KMS-11 (cell line): ENCODE measurements at regions not wholly inside any gene's neighbourhood (a gene's known extent, or its start where the extent isn't known, plus 50 kb on each side); places are given as distances from the start of the nearest gene placed in this dataset.

Experiments
- H2AFZ ChIP-seq: fragments of 200-600 bp; sonication (generic); 2 replicates; pipeline ENCODE4 v1.6.1; 2016; ENCODE audit warnings: antibody characterized with exemption, mixed run types, low read depth
- H3K27ac ChIP-seq: fragments of 200-600 bp; sonication (generic); 2 replicates; pipeline ENCODE4 v1.6.1; 2016; ENCODE audit warnings: mild to moderate bottlenecking, mixed run types
- H3K27me3 ChIP-seq: fragments of 200-600 bp; sonication (generic); 2 replicates; pipeline ENCODE4 v1.6.1; 2017; ENCODE audit warnings: mild to moderate bottlenecking, low read depth, mixed run types, moderate library complexity; ENCODE audit not compliant: insufficient read depth
- H3K36me3 ChIP-seq: fragments of 200-600 bp; sonication (generic); 2 replicates; pipeline ENCODE4 v1.6.1; 2017; ENCODE audit warnings: mild to moderate bottlenecking, mixed run types; ENCODE audit not compliant: insufficient read depth
- H3K4me1 ChIP-seq: fragments of 200-600 bp; sonication (generic); 2 replicates; pipeline ENCODE4 v1.6.1; 2016; ENCODE audit warnings: mild to moderate bottlenecking, low read depth, mixed run types; ENCODE audit not compliant: poor library complexity, severe bottlenecking
- H3K4me2 ChIP-seq: fragments of 200-600 bp; sonication (generic); 2 replicates; pipeline ENCODE4 v1.7.0; 2016; ENCODE audit warnings: mild to moderate bottlenecking, mixed run types
- H3K4me3 ChIP-seq: fragments of 200-600 bp; sonication (generic); IDR thresholded peaks from 2 replicates; pipeline ENCODE4 v1.6.1; 2017; ENCODE audit warnings: low read depth, low read length, mixed read lengths; ENCODE audit not compliant: insufficient read depth
- H3K79me2 ChIP-seq: fragments of 200-600 bp; sonication (generic); 2 replicates; pipeline ENCODE4 v1.6.1; 2016; ENCODE audit warnings: low read depth, mixed run types; ENCODE audit not compliant: insufficient read depth
- H3K9ac ChIP-seq: fragments of 200-600 bp; sonication (generic); 2 replicates; pipeline ENCODE4 v1.6.1; 2016; ENCODE audit warnings: mild to moderate bottlenecking, mixed run types
- H4K20me1 ChIP-seq: fragments of 200-600 bp; sonication (generic); 2 replicates; pipeline ENCODE4 v1.6.1; 2016; ENCODE audit warnings: mild to moderate bottlenecking, mixed run types; ENCODE audit not compliant: insufficient read depth
- CTCF ChIP-seq: fragments of 200-600 bp; sonication (generic); conservative IDR thresholded peaks from 2 replicates; pipeline ENCODE4 v1.6.1; 2017; ENCODE audit warnings: low read depth, mild to moderate bottlenecking, antibody characterized with exemption, low read length, moderate library complexity, mixed read lengths

- no peaks in the 10 kb centered on the region for H4K20me1 ChIP-seq
- no peak overlapping the region for H2AFZ ChIP-seq
- H3K27me3 ChIP-seq, result no peaks in the 10 kb centered on the region
- no peak overlapping the region for H3K4me3 ChIP-seq
- no peaks in the 10 kb centered on the region for H3K79me2 ChIP-seq
- no peaks in the 10 kb centered on the region for H3K4me1 ChIP-seq
- no peaks in the 10 kb centered on the region for H3K36me3 ChIP-seq
- no peak for TF ChIP-seq CTCF
- H3K4me2 ChIP-seq, result no peak overlapping the region
- no peak overlapping the region for H3K27ac ChIP-seq
- H3K9ac ChIP-seq, result no peak overlapping the region
Observed at GRCh38 chr7:84291756-84292155, 97.2 kb upstream of the SEMA3A start.

GRCh38 chr7:84283798-84284197 lies 89.2 kb upstream of the SEMA3A start:
- Histone ChIP-seq H3K27ac (no peak overlapping the region), H3K4me3 (no peak overlapping the region), H3K36me3 (no peaks in the 10 kb centered on the region), H3K4me1 (no peaks in the 10 kb centered on the region), H4K20me1 (no peaks in the 10 kb centered on the region), H3K4me2 (no peak overlapping the region), H3K79me2 (no peaks in the 10 kb centered on the region), H2AFZ (no peak overlapping the region), H3K9ac (no peak overlapping the region), H3K27me3 (no peaks in the 10 kb centered on the region)
- no peak for TF ChIP-seq CTCF

GRCh38 chr7:84281518-84281917 lies 86.9 kb upstream of the SEMA3A start:
- no peak overlapping the region for H3K4me3 ChIP-seq
- no peak overlapping the region for H3K4me2 ChIP-seq
- H4K20me1 ChIP-seq, result no peaks in the 10 kb centered on the region
- no peaks in the 10 kb centered on the region for H3K79me2 ChIP-seq
- no peak for TF ChIP-seq CTCF
- no peak overlapping the region for H3K9ac ChIP-seq
- H2AFZ ChIP-seq, result no peak overlapping the region
- no peaks in the 10 kb centered on the region for H3K27me3 ChIP-seq
- no peaks in the 10 kb centered on the region for H3K36me3 ChIP-seq
- no peaks in the 10 kb centered on the region for H3K4me1 ChIP-seq
- no peak overlapping the region for H3K27ac ChIP-seq

GRCh38 chr7:84277628-84278224 lies 83.1 kb upstream of the SEMA3A start:
- TF ChIP-seq CTCF, result no peak
- H3K4me2 ChIP-seq, result no peak overlapping the region

More at GRCh38 chr7:84277628-84278224, 83.1 kb upstream of the SEMA3A start:
- peaks cover 30% of the 10 kb centered on the region for H3K4me1 ChIP-seq
- no peaks in the 10 kb centered on the region for H3K36me3 ChIP-seq
- no peaks in the 10 kb centered on the region for H4K20me1 ChIP-seq
- no peak overlapping the region for H3K9ac ChIP-seq
- no peak overlapping the region for H3K4me3 ChIP-seq
- no peaks in the 10 kb centered on the region for H3K27me3 ChIP-seq
- no peak overlapping the region for H3K27ac ChIP-seq
- no peaks in the 10 kb centered on the region for H3K79me2 ChIP-seq
- H2AFZ ChIP-seq, result no peak overlapping the region
